Fibroblast of lung (primary cell): ENCODE measurements at regions not wholly inside any gene's neighbourhood (a gene's known extent, or its start where the extent isn't known, plus 50 kb on each side); places are given as distances from the start of the nearest gene placed in this dataset.

ENCODE experiments used
- DNase-seq, 2 donors: peaks; one replicate each; pipeline versions ENCODE4 v3.0.0 to v3.0.0-alpha.2; 2010; ENCODE audit warnings: low read depth in 2 of 2
- H2AFZ ChIP-seq: 2 replicates; pipeline ENCODE4 v1.5.1; 2012; ENCODE audit warnings: low read length, control low read depth, inconsistent platforms
- H3K27ac ChIP-seq: 2 replicates; pipeline ENCODE4 v1.5.1; 2011; ENCODE audit warnings: low read length, control low read depth; ENCODE audit not compliant: insufficient read depth
- H3K27me3 ChIP-seq: 2 replicates; pipeline ENCODE4 v1.5.1; 2011; ENCODE audit warnings: mild to moderate bottlenecking, low read length; ENCODE audit not compliant: control insufficient read depth, insufficient read depth
- H3K36me3 ChIP-seq: 2 replicates; pipeline ENCODE4 v1.5.1; 2011; ENCODE audit warnings: low read length; ENCODE audit not compliant: control insufficient read depth, insufficient read depth
- H3K4me1 ChIP-seq: 2 replicates; pipeline ENCODE4 v1.5.1; 2011; ENCODE audit warnings: low read length; ENCODE audit not compliant: control insufficient read depth, insufficient read depth; ENCODE audit errors: extremely low read depth
- H3K4me2 ChIP-seq: 2 replicates; pipeline ENCODE4 v1.5.1; 2011; ENCODE audit warnings: low read length, control low read depth; ENCODE audit not compliant: insufficient read depth; ENCODE audit errors: extremely low read depth
- H3K4me3 ChIP-seq, 4 experiments: fragments of 200-600 bp in 1 of 4; sonication (generic) in 1 of 4; replicated peaks in 1 of 4; 2 replicates each; pipeline ENCODE4 v1.5.1; 2011 to 2016; ENCODE audit warnings: low read length in 4 of 4, low read depth in 3 of 4, mild to moderate bottlenecking in 3 of 4, control low read depth in 2 of 4, inconsistent platforms in 1 of 4, mixed read lengths in 1 of 4; ENCODE audit not compliant: insufficient read depth in 1 of 4; ENCODE audit errors: control extremely low read depth in 1 of 4
- H3K79me2 ChIP-seq: 2 replicates; pipeline ENCODE4 v1.5.1; 2012; ENCODE audit warnings: mild to moderate bottlenecking, low read length, inconsistent platforms; ENCODE audit not compliant: control insufficient read depth, insufficient read depth
- H3K9ac ChIP-seq: 2 replicates; pipeline ENCODE4 v1.5.1; 2011; ENCODE audit warnings: mild to moderate bottlenecking, low read length, control low read depth; ENCODE audit not compliant: insufficient read depth
- H3K9me3 ChIP-seq: 2 replicates; pipeline ENCODE4 v1.5.1; 2012; ENCODE audit warnings: low read depth, low read length; ENCODE audit not compliant: control insufficient read depth, insufficient read depth
- H4K20me1 ChIP-seq: 2 replicates; pipeline ENCODE4 v1.5.1; 2011; ENCODE audit warnings: low read length; ENCODE audit not compliant: control insufficient read depth, insufficient read depth; ENCODE audit errors: extremely low read depth
- EZH2 ChIP-seq: IDR thresholded peaks from 2 replicates; pipeline ENCODE4 v1.5.1; 2012; ENCODE audit warnings: low read length, control low read depth, mild to moderate bottlenecking; ENCODE audit errors: missing control alignments
- TF ChIP-seq, protein P1 (sequence below), 2 donors: IDR thresholded peaks in 1 of 2; conservative IDR thresholded peaks in 1 of 2; 1 replicate in 1 of 2; 2 replicates in 1 of 2; pipeline ENCODE4 v1.5.1; 2011 to 2012; ENCODE audit warnings: low read length in 2 of 2, control low read depth in 1 of 2, inconsistent platforms in 1 of 2, low read depth in 1 of 2, mild to moderate bottlenecking in 1 of 2

DNA sequence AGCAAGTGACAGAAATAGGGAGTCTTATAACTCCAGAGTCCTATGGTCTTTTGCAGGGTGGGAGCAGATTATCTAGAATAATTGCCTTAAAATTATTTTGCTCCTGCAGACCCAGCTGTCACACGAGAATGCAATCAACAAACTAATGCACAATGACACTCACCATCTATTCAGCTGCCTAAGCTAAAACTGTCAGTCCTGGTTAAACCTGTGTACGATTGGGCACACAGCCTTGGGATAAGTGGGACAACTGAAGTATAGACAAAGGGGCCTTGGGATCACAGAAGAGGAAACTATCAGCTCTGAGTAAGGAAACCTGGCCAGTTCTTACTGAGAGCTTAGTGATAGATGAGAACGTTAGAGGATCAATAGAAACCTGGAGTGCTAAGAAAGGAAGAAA is 595.9 kb upstream of the KIRREL3 start:
- no peak overlapping the region for H3K9ac ChIP-seq
- no peaks in the 10 kb centered on the region for H3K36me3 ChIP-seq
- no peaks in the 10 kb centered on the region for H3K9me3 ChIP-seq
- H2AFZ ChIP-seq = no peak overlapping the region
- H3K27ac ChIP-seq = no peak overlapping the region
- DNase-seq = no peak
- no peak overlapping the region for H3K4me3 ChIP-seq
- H4K20me1 ChIP-seq = no peaks in the 10 kb centered on the region
- TF ChIP-seq, protein P1, sequence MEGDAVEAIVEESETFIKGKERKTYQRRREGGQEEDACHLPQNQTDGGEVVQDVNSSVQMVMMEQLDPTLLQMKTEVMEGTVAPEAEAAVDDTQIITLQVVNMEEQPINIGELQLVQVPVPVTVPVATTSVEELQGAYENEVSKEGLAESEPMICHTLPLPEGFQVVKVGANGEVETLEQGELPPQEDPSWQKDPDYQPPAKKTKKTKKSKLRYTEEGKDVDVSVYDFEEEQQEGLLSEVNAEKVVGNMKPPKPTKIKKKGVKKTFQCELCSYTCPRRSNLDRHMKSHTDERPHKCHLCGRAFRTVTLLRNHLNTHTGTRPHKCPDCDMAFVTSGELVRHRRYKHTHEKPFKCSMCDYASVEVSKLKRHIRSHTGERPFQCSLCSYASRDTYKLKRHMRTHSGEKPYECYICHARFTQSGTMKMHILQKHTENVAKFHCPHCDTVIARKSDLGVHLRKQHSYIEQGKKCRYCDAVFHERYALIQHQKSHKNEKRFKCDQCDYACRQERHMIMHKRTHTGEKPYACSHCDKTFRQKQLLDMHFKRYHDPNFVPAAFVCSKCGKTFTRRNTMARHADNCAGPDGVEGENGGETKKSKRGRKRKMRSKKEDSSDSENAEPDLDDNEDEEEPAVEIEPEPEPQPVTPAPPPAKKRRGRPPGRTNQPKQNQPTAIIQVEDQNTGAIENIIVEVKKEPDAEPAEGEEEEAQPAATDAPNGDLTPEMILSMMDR (conservative IDR thresholded peaks at IDR 0.05 in 1 of 2, IDR thresholded peaks at IDR 0.05 in 1 of 2; ENCODE audit: low read depth in 1 of 2, low read length in 2 of 2) = no peak
- TF ChIP-seq EZH2 = no peak
- no peaks in the 10 kb centered on the region for H3K4me1 ChIP-seq
- no peak overlapping the region for H3K4me2 ChIP-seq
- H3K79me2 ChIP-seq = no peaks in the 10 kb centered on the region
- no peaks in the 10 kb centered on the region for H3K27me3 ChIP-seq

DNA sequence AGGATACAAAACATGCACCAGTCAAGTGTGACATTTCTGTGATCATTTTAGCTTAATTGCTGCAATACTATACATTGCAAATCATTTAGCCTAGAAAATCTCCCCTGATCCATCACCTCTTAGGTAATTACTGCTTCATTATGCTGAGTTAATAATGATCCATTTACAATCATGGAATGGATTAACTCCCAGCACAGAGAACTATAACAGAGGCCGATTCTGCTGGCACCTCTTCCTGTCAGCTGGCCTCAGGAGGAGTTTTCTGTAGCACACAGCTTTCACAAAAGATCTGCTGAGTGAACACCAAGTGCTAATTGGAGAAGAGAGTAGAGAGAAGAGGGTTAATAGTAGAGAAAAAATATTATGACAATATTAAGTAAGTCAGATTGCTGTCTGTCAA is 591.8 kb upstream of the KIRREL3 start:
- TF ChIP-seq, protein P1 (conservative IDR thresholded peaks at IDR 0.05 in 1 of 2, IDR thresholded peaks at IDR 0.05 in 1 of 2; ENCODE audit: low read depth in 1 of 2, low read length in 2 of 2) = no peak
- no peak for TF ChIP-seq EZH2
- Histone ChIP-seq H3K9ac (no peak overlapping the region), H3K27ac (no peak overlapping the region), H3K36me3 (no peaks in the 10 kb centered on the region), H3K4me3 (no peak overlapping the region), H3K27me3 (no peaks in the 10 kb centered on the region), H3K79me2 (no peaks in the 10 kb centered on the region), H4K20me1 (no peaks in the 10 kb centered on the region), H3K4me2 (no peak overlapping the region), H3K9me3 (no peaks in the 10 kb centered on the region), H3K4me1 (no peaks in the 10 kb centered on the region), H2AFZ (no peak overlapping the region)
- no peak for DNase-seq

DNA sequence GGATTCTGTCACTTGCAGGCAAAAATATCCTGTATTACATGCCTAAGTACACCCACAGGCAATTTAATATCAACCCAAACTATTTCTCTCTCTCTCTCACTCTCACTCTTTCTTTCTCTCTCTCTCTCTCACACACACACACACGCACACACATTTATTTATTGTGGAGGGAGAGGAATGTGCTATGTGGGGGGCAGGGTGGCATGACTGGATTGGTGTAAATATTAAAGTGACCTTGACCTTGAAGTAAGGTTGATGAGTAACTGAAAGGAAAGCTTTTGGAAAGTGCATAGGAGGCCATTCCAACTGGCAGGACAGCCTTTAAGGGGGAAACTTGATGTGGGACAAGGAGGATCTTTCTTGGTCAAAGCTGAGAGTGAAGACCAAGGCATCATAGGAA is 589.7 kb upstream of the KIRREL3 start:
- Histone ChIP-seq H3K4me1 (no peaks in the 10 kb centered on the region), H3K9me3 (no peaks in the 10 kb centered on the region), H3K27me3 (no peaks in the 10 kb centered on the region), H2AFZ (no peak overlapping the region), H3K4me2 (no peak overlapping the region), H3K36me3 (no peaks in the 10 kb centered on the region), H4K20me1 (no peaks in the 10 kb centered on the region), H3K9ac (no peak overlapping the region), H3K79me2 (no peaks in the 10 kb centered on the region), H3K4me3 (no peak overlapping the region), H3K27ac (no peak overlapping the region)
- TF ChIP-seq, protein P1 (conservative IDR thresholded peaks at IDR 0.05 in 1 of 2, IDR thresholded peaks at IDR 0.05 in 1 of 2; ENCODE audit: low read depth in 1 of 2, low read length in 2 of 2) = no peak
- no peak for TF ChIP-seq EZH2
- DNase-seq = no peak
